GM23338 (cell line): ENCODE measurements at regions not wholly inside any gene's neighbourhood (a gene's known extent, or its start where the extent isn't known, plus 50 kb on each side); places are given as distances from the start of the nearest gene placed in this dataset.

ENCODE experiments used
- ATAC-seq: fragments of 200-7000 bp; cut with Tn5 transposase; 3 replicates; pipeline ENCODE4 v1.9.1; 2020
- DNase-seq: peaks from one replicate; pipeline ENCODE4 v3.0.0-alpha.2; 2015; ENCODE audit warnings: low spot score
- H2AFZ ChIP-seq: fragments of 200-600 bp; sonication (generic); 2 replicates; pipeline ENCODE4 v1.8.0; 2016; ENCODE audit warnings: antibody characterized with exemption, mild to moderate bottlenecking, moderate library complexity
- H3F3A ChIP-seq: fragments of 200-600 bp; sonication (generic); replicated peaks from 2 replicates; pipeline ENCODE4 v1.8.0; 2017; ENCODE audit warnings: antibody characterized with exemption, mixed run types, low read depth
- H3K27ac ChIP-seq: fragments of 200-600 bp; sonication (generic); 2 replicates; pipeline ENCODE4 v1.6.1; 2016; ENCODE audit warnings: low read depth
- H3K27me3 ChIP-seq: fragments of 200-600 bp; sonication (generic); 2 replicates; pipeline ENCODE4 v1.8.0; 2016; ENCODE audit warnings: mild to moderate bottlenecking, mixed run types, moderate library complexity; ENCODE audit not compliant: insufficient read depth
- H3K36me3 ChIP-seq: fragments of 200-600 bp; sonication (generic); 2 replicates; pipeline ENCODE4 v1.8.0; 2016; ENCODE audit warnings: mild to moderate bottlenecking; ENCODE audit not compliant: insufficient read depth
- H3K4me1 ChIP-seq: fragments of 200-600 bp; sonication (generic); 2 replicates; pipeline ENCODE4 v1.8.0; 2016; ENCODE audit warnings: mild to moderate bottlenecking, moderate library complexity; ENCODE audit not compliant: insufficient read depth
- H3K4me2 ChIP-seq: fragments of 200-600 bp; sonication (generic); 2 replicates; pipeline ENCODE4 v1.7.1; 2017; ENCODE audit warnings: mixed run types
- H3K4me3 ChIP-seq: fragments of 200-600 bp; sonication (generic); 2 replicates; pipeline ENCODE4 v1.6.1; 2016; ENCODE audit warnings: mixed run types
- H3K79me2 ChIP-seq: fragments of 200-600 bp; sonication (generic); replicated peaks from 2 replicates; pipeline ENCODE4 v1.8.0; 2017; ENCODE audit warnings: mild to moderate bottlenecking; ENCODE audit not compliant: insufficient read depth
- H3K9me2 ChIP-seq: fragments of 200-600 bp; sonication (generic); 2 replicates; pipeline ENCODE4 v1.8.0; 2017; ENCODE audit not compliant: insufficient read depth
- H4K20me1 ChIP-seq: fragments of 200-600 bp; sonication (generic); replicated peaks from 2 replicates; pipeline ENCODE4 v1.8.0; 2017; ENCODE audit warnings: mild to moderate bottlenecking; ENCODE audit not compliant: insufficient read depth
- H3K27ac Mint-ChIP-seq: 2 replicates; pipeline ENCODE4 v1.8.0; 2020; ENCODE audit warnings: inconsistent platforms, mild to moderate bottlenecking, moderate library complexity, mixed read lengths
- H3K27me3 Mint-ChIP-seq: 3 replicates; pipeline ENCODE4 v1.8.0; 2022; ENCODE audit warnings: low read depth, mild to moderate bottlenecking, moderate library complexity, mixed read lengths, inconsistent platforms; ENCODE audit not compliant: insufficient read depth, poor library complexity
- H3K36me3 Mint-ChIP-seq: 3 replicates; pipeline ENCODE4 v1.8.0; 2021; ENCODE audit warnings: low read depth, mild to moderate bottlenecking, inconsistent platforms, moderate library complexity, mixed read lengths
- H3K4me1 Mint-ChIP-seq: 3 replicates; pipeline ENCODE4 v1.8.0; 2020; ENCODE audit warnings: mild to moderate bottlenecking, inconsistent platforms, mixed read lengths
- H3K4me3 Mint-ChIP-seq: 3 replicates; pipeline ENCODE4 v1.8.0; 2021; ENCODE audit warnings: moderate library complexity, mild to moderate bottlenecking, inconsistent platforms, mixed read lengths
- H3K9me3 Mint-ChIP-seq: 3 replicates; pipeline ENCODE4 v1.8.0; 2020; ENCODE audit warnings: moderate library complexity, mild to moderate bottlenecking, inconsistent platforms, mixed read lengths
- CREB1 ChIP-seq: fragments of 250-450 bp; sonication (Bioruptor Pico); IDR thresholded peaks from 2 replicates; pipeline ENCODE4 v1.5.0; 2020; ENCODE audit warnings: low read depth, mild to moderate bottlenecking, moderate library complexity
- EZH2 ChIP-seq: fragments of 200-600 bp; sonication (generic); IDR thresholded peaks from one replicate; pipeline ENCODE4 v1.8.0; 2017; ENCODE audit warnings: antibody characterized with exemption, mild to moderate bottlenecking, low read depth; ENCODE audit not compliant: unreplicated experiment
- EZH2phosphoT487 ChIP-seq: fragments of 200-600 bp; sonication (generic); IDR thresholded peaks from one replicate; pipeline ENCODE4 v1.8.1; 2018; ENCODE audit warnings: antibody characterized with exemption; ENCODE audit not compliant: unreplicated experiment
- JUNB ChIP-seq: IDR thresholded peaks from one replicate; pipeline ENCODE4 v1.6.1; 2016; ENCODE audit warnings: antibody characterized with exemption; ENCODE audit not compliant: unreplicated experiment
- NANOG ChIP-seq: IDR thresholded peaks from 2 replicates; pipeline ENCODE4 v1.6.1; 2016; ENCODE audit warnings: antibody characterized with exemption, borderline replicate concordance
- POLR2AphosphoS5 ChIP-seq: IDR thresholded peaks from 2 replicates; pipeline ENCODE4 v1.6.1; 2016; ENCODE audit warnings: antibody characterized with exemption, low read depth
- STAT1 ChIP-seq: IDR thresholded peaks from one replicate; pipeline ENCODE4 v1.6.1; 2016; ENCODE audit warnings: antibody characterized with exemption; ENCODE audit not compliant: unreplicated experiment
- ZNF331 ChIP-seq: fragments of 250-450 bp; sonication (Bioruptor Pico); IDR thresholded peaks from 2 replicates; pipeline ENCODE4 v1.5.0; 2020; ENCODE audit warnings: low read depth, mild to moderate bottlenecking, moderate library complexity
- TF ChIP-seq, protein P1 (sequence below): IDR thresholded peaks from 2 replicates; pipeline ENCODE4 v1.6.1; 2016; ENCODE audit warnings: antibody characterized with exemption
- TF ChIP-seq, protein P2 (sequence below): IDR thresholded peaks from one replicate; pipeline ENCODE4 v1.6.1; 2018; ENCODE audit warnings: antibody characterized with exemption; ENCODE audit not compliant: unreplicated experiment
- TF ChIP-seq, protein P3 (sequence below): fragments of 250-450 bp; sonication (Bioruptor Pico); IDR thresholded peaks from 2 replicates; pipeline ENCODE4 v1.5.0; 2020; ENCODE audit warnings: mild to moderate bottlenecking, moderate library complexity

DNA sequence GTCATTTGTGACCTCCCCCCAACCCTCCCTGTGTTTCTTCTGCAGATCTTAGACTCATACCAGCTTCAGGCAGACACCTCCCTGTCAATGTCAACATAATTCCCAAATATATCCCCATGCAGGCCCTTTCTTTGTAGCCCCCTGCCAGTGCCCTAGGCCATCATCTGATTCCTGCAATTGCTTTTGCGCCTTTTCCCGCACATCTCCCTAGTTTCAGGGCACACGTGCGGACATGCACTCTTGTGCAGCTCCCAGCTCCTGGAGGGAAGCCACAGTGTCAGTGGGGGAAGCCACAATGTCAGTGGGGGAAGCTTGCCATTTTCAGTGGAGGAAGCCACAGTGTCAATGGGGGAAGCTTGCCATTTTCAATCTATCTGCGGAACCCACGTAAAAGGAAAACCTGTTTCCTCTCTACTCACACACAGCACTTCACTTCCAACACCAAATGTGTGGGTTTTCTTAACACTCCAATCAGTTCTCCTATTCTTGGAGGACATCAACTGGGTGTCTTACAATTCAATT is 256.4 kb downstream of the ACKR3 start:
- H3K4me2 ChIP-seq: no peak overlapping the region
- peaks cover 16% of the 10 kb centered on the region; the same call in 1 of the 2 replicates for H3K9me2 ChIP-seq
- no peak overlapping the region for H3K4me3 Mint-ChIP-seq
- H3K27me3 ChIP-seq: no peaks in the 10 kb centered on the region
- no peaks in the 10 kb centered on the region for H4K20me1 ChIP-seq
- no peak overlapping the region for H3K4me3 ChIP-seq
- ATAC-seq: no peak
- H3K79me2 ChIP-seq: no peaks in the 10 kb centered on the region
- TF ChIP-seq NANOG (no peak), EZH2 (no peak), EZH2phosphoT487 (no peak), CREB1 (CRISPR knock-in tag) (no peak), POLR2AphosphoS5 (no peak), STAT1 (no peak), ZNF331 (CRISPR knock-in tag) (no peak), JUNB (no peak)
- TF ChIP-seq, protein P1, sequence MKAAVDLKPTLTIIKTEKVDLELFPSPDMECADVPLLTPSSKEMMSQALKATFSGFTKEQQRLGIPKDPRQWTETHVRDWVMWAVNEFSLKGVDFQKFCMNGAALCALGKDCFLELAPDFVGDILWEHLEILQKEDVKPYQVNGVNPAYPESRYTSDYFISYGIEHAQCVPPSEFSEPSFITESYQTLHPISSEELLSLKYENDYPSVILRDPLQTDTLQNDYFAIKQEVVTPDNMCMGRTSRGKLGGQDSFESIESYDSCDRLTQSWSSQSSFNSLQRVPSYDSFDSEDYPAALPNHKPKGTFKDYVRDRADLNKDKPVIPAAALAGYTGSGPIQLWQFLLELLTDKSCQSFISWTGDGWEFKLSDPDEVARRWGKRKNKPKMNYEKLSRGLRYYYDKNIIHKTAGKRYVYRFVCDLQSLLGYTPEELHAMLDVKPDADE: no peak
- TF ChIP-seq, protein P2, sequence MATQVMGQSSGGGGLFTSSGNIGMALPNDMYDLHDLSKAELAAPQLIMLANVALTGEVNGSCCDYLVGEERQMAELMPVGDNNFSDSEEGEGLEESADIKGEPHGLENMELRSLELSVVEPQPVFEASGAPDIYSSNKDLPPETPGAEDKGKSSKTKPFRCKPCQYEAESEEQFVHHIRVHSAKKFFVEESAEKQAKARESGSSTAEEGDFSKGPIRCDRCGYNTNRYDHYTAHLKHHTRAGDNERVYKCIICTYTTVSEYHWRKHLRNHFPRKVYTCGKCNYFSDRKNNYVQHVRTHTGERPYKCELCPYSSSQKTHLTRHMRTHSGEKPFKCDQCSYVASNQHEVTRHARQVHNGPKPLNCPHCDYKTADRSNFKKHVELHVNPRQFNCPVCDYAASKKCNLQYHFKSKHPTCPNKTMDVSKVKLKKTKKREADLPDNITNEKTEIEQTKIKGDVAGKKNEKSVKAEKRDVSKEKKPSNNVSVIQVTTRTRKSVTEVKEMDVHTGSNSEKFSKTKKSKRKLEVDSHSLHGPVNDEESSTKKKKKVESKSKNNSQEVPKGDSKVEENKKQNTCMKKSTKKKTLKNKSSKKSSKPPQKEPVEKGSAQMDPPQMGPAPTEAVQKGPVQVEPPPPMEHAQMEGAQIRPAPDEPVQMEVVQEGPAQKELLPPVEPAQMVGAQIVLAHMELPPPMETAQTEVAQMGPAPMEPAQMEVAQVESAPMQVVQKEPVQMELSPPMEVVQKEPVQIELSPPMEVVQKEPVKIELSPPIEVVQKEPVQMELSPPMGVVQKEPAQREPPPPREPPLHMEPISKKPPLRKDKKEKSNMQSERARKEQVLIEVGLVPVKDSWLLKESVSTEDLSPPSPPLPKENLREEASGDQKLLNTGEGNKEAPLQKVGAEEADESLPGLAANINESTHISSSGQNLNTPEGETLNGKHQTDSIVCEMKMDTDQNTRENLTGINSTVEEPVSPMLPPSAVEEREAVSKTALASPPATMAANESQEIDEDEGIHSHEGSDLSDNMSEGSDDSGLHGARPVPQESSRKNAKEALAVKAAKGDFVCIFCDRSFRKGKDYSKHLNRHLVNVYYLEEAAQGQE: no peak
- TF ChIP-seq, protein P3, sequence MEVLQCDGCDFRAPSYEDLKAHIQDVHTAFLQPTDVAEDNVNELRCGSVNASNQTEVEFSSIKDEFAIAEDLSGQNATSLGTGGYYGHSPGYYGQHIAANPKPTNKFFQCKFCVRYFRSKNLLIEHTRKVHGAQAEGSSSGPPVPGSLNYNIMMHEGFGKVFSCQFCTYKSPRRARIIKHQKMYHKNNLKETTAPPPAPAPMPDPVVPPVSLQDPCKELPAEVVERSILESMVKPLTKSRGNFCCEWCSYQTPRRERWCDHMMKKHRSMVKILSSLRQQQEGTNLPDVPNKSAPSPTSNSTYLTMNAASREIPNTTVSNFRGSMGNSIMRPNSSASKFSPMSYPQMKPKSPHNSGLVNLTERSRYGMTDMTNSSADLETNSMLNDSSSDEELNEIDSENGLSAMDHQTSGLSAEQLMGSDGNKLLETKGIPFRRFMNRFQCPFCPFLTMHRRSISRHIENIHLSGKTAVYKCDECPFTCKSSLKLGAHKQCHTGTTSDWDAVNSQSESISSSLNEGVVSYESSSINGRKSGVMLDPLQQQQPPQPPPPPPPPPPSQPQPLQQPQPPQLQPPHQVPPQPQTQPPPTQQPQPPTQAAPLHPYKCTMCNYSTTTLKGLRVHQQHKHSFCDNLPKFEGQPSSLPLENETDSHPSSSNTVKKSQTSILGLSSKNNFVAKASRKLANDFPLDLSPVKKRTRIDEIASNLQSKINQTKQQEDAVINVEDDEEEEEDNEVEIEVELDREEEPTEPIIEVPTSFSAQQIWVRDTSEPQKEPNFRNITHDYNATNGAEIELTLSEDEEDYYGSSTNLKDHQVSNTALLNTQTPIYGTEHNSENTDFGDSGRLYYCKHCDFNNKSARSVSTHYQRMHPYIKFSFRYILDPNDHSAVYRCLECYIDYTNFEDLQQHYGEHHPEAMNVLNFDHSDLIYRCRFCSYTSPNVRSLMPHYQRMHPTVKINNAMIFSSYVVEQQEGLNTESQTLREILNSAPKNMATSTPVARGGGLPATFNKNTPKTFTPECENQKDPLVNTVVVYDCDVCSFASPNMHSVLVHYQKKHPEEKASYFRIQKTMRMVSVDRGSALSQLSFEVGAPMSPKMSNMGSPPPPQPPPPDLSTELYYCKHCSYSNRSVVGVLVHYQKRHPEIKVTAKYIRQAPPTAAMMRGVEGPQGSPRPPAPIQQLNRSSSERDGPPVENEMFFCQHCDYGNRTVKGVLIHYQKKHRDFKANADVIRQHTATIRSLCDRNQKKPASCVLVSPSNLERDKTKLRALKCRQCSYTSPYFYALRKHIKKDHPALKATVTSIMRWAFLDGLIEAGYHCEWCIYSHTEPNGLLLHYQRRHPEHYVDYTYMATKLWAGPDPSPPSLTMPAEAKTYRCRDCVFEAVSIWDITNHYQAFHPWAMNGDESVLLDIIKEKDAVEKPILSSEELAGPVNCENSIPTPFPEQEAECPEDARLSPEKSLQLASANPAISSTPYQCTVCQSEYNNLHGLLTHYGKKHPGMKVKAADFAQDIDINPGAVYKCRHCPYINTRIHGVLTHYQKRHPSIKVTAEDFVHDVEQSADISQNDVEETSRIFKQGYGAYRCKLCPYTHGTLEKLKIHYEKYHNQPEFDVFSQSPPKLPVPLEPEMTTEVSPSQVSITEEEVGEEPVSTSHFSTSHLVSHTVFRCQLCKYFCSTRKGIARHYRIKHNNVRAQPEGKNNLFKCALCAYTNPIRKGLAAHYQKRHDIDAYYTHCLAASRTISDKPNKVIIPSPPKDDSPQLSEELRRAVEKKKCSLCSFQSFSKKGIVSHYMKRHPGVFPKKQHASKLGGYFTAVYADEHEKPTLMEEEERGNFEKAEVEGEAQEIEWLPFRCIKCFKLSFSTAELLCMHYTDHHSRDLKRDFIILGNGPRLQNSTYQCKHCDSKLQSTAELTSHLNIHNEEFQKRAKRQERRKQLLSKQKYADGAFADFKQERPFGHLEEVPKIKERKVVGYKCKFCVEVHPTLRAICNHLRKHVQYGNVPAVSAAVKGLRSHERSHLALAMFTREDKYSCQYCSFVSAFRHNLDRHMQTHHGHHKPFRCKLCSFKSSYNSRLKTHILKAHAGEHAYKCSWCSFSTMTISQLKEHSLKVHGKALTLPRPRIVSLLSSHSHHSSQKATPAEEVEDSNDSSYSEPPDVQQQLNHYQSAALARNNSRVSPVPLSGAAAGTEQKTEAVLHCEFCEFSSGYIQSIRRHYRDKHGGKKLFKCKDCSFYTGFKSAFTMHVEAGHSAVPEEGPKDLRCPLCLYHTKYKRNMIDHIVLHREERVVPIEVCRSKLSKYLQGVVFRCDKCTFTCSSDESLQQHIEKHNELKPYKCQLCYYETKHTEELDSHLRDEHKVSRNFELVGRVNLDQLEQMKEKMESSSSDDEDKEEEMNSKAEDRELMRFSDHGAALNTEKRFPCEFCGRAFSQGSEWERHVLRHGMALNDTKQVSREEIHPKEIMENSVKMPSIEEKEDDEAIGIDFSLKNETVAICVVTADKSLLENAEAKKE (CRISPR knock-in tag): no peak
- no peak overlapping the region; the same call in 1 of the 2 replicates for H2AFZ ChIP-seq
- H3K9me3 Mint-ChIP-seq: peaks cover 6% of the 10 kb centered on the region
- H3K4me1 Mint-ChIP-seq: peaks cover 55% of the 10 kb centered on the region
- peaks cover 55% of the 10 kb centered on the region for H3K4me1 ChIP-seq
- H3K36me3 Mint-ChIP-seq: no peaks in the 10 kb centered on the region; the same call in 1 of the 3 replicates
- peaks cover 11% of the 10 kb centered on the region for H3K27me3 Mint-ChIP-seq
- no peak overlapping the region for H3K27ac Mint-ChIP-seq
- H3F3A ChIP-seq: no peaks in the 10 kb centered on the region
- no peaks in the 10 kb centered on the region for H3K36me3 ChIP-seq
- no peak for DNase-seq
- H3K27ac ChIP-seq: no peak overlapping the region
